GM12878 (cell line): ENCODE measurements at regions not wholly inside any gene's neighbourhood (a gene's known extent, or its start where the extent isn't known, plus 50 kb on each side); places are given as distances from the start of the nearest gene placed in this dataset.

Experiments
- ESRRA ChIP-seq: IDR thresholded peaks from 2 replicates; pipeline ENCODE4 v1.6.1; 2012; ENCODE audit warnings: mild to moderate bottlenecking, low read length, improper control_type of control experiment
- MEF2A ChIP-seq: IDR thresholded peaks from 2 replicates; pipeline ENCODE4 v1.6.1; 2011; ENCODE audit warnings: low read depth, mild to moderate bottlenecking, low read length, moderate library complexity; ENCODE audit not compliant: insufficient read depth
- MEF2B ChIP-seq: fragments of 450-650 bp; IDR thresholded peaks from 2 replicates; pipeline ENCODE4 v1.6.1; 2018; ENCODE audit warnings: mild to moderate bottlenecking, moderate library complexity; ENCODE audit not compliant: partially characterized antibody, poor library complexity, severe bottlenecking
- NBN ChIP-seq: fragments of 450-650 bp; IDR thresholded peaks from 2 replicates; pipeline ENCODE4 v1.6.1; 2016
- NFYB ChIP-seq: IDR thresholded peaks from 2 replicates; pipeline ENCODE4 v1.6.1; 2011; ENCODE audit warnings: low read depth, mild to moderate bottlenecking, low read length, improper control_type of control experiment, moderate library complexity; ENCODE audit not compliant: insufficient read depth
- NR2F1 ChIP-seq: fragments of 450-650 bp; conservative IDR thresholded peaks from 2 replicates; pipeline ENCODE4 v1.6.1; 2017; ENCODE audit warnings: mild to moderate bottlenecking
- POLR2AphosphoS5 ChIP-seq: IDR thresholded peaks from 2 replicates; pipeline ENCODE4 v1.6.1; 2011; ENCODE audit warnings: mild to moderate bottlenecking, low read length, inconsistent platforms
- SMAD1 ChIP-seq: fragments of 450-650 bp; IDR thresholded peaks from 2 replicates; pipeline ENCODE4 v1.6.1; 2018; ENCODE audit warnings: mild to moderate bottlenecking, low read depth; ENCODE audit not compliant: partially characterized antibody
- STAT3 ChIP-seq: IDR thresholded peaks from 2 replicates; pipeline ENCODE4 v1.6.1; 2011; ENCODE audit warnings: low read depth, low read length, improper control_type of control experiment
- YBX1 ChIP-seq: fragments of 450-650 bp; IDR thresholded peaks from 2 replicates; pipeline ENCODE4 v1.6.1; 2016; ENCODE audit warnings: antibody characterized with exemption
- YY1 ChIP-seq: IDR thresholded peaks from 2 replicates; pipeline ENCODE4 v1.6.1; 2011; ENCODE audit warnings: low read depth, mild to moderate bottlenecking, low read length
- ZBED1 ChIP-seq: IDR thresholded peaks from 2 replicates; pipeline ENCODE4 v1.6.1; 2016; ENCODE audit warnings: borderline replicate concordance
- ZNF622 ChIP-seq: fragments of 450-650 bp; IDR thresholded peaks from 2 replicates; pipeline ENCODE4 v1.6.1; 2017; ENCODE audit warnings: mild to moderate bottlenecking, inconsistent platforms
- ZSCAN29 ChIP-seq: fragments of 450-650 bp; IDR thresholded peaks from 2 replicates; pipeline ENCODE4 v1.6.1; 2017; ENCODE audit warnings: mild to moderate bottlenecking, moderate library complexity
- TF ChIP-seq, protein P1 (sequence below): fragments of 450-650 bp; IDR thresholded peaks from 2 replicates; pipeline ENCODE4 v1.6.1; 2017; ENCODE audit warnings: mild to moderate bottlenecking, moderate library complexity
- TF ChIP-seq, protein P2 (sequence below): fragments of 450-650 bp; conservative IDR thresholded peaks from 2 replicates; pipeline ENCODE4 v1.6.1; 2017; ENCODE audit warnings: mild to moderate bottlenecking, moderate library complexity
- TF ChIP-seq, protein P3 (sequence below), 3 experiments: IDR thresholded peaks in 2 of 3; conservative IDR thresholded peaks in 1 of 3; 2 replicates each; pipeline ENCODE4 v1.5.1; 2011; ENCODE audit warnings: low read depth in 3 of 3, low read length in 3 of 3, mild to moderate bottlenecking in 3 of 3, control low read depth in 2 of 3, moderate library complexity in 2 of 3, inconsistent platforms in 1 of 3, mixed read lengths in 1 of 3; ENCODE audit not compliant: control insufficient read depth in 2 of 3, insufficient read depth in 1 of 3; ENCODE audit errors: extremely low read depth in 1 of 3
- TF ChIP-seq, protein P4 (sequence below): fragments of 450-650 bp; formaldehyde crosslinking; IDR thresholded peaks from 2 replicates; pipeline ENCODE4 v1.4.0; 2022; ENCODE audit warnings: mild to moderate bottlenecking, moderate library complexity

DNA sequence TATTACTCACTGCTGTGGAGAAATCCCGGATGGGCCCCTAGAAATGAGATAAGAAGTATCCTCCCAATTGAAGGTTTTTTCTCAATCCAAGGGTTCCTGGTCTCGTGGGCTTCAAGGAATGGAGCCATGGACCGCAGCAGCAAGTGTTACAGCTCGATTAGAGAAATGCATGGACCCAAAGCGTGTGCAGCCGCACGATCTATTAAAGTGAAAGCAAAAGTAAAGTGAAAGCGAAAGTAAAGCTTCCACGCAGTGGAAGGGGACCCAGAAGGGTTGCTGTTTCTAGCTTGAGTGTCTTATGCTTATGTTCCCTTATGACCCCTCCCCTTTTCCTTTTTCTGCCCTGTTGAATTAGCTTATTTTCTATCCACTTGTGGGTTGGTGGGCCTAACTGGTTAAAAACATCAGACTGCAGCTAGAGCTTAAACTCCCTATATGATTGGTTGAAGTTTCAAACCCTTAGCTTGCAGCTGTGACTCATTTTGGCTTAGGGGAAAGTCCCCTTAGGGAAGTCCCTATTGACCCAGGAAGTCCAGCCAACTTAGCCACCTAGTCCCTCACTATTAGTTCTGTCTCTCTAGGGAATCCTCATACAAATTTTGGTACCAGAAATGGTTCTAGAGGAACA lies 1111.8 kb downstream of the TAF11L14 start (continued):
- TF ChIP-seq, protein P1, sequence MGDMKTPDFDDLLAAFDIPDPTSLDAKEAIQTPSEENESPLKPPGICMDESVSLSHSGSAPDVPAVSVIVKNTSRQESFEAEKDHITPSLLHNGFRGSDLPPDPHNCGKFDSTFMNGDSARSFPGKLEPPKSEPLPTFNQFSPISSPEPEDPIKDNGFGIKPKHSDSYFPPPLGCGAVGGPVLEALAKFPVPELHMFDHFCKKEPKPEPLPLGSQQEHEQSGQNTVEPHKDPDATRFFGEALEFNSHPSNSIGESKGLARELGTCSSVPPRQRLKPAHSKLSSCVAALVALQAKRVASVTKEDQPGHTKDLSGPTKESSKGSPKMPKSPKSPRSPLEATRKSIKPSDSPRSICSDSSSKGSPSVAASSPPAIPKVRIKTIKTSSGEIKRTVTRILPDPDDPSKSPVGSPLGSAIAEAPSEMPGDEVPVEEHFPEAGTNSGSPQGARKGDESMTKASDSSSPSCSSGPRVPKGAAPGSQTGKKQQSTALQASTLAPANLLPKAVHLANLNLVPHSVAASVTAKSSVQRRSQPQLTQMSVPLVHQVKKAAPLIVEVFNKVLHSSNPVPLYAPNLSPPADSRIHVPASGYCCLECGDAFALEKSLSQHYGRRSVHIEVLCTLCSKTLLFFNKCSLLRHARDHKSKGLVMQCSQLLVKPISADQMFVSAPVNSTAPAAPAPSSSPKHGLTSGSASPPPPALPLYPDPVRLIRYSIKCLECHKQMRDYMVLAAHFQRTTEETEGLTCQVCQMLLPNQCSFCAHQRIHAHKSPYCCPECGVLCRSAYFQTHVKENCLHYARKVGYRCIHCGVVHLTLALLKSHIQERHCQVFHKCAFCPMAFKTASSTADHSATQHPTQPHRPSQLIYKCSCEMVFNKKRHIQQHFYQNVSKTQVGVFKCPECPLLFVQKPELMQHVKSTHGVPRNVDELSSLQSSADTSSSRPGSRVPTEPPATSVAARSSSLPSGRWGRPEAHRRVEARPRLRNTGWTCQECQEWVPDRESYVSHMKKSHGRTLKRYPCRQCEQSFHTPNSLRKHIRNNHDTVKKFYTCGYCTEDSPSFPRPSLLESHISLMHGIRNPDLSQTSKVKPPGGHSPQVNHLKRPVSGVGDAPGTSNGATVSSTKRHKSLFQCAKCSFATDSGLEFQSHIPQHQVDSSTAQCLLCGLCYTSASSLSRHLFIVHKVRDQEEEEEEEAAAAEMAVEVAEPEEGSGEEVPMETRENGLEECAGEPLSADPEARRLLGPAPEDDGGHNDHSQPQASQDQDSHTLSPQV = no peak
- TF ChIP-seq POLR2AphosphoS5 (0 out of 2 replicates have a peak, but pooled peaks have one; percentile 47), MEF2A (no peak), MEF2B (peak; percentile 95), NFYB (peak; percentile 66), NR2F1 (no peak), ESRRA (no peak), STAT3 (peak; percentile 53; the same call in 1 of the 2 replicates), ZNF622 (no peak), NBN (peak; percentile 73; the same call in 1 of the 2 replicates), ZBED1 (0 out of 2 replicates have a peak, but pooled peaks have one; percentile 26), YY1 (no peak; the same call in none of the 2 replicates), ZSCAN29 (no peak), YBX1 (no peak), SMAD1 (no peak)
- TF ChIP-seq, protein P2, sequence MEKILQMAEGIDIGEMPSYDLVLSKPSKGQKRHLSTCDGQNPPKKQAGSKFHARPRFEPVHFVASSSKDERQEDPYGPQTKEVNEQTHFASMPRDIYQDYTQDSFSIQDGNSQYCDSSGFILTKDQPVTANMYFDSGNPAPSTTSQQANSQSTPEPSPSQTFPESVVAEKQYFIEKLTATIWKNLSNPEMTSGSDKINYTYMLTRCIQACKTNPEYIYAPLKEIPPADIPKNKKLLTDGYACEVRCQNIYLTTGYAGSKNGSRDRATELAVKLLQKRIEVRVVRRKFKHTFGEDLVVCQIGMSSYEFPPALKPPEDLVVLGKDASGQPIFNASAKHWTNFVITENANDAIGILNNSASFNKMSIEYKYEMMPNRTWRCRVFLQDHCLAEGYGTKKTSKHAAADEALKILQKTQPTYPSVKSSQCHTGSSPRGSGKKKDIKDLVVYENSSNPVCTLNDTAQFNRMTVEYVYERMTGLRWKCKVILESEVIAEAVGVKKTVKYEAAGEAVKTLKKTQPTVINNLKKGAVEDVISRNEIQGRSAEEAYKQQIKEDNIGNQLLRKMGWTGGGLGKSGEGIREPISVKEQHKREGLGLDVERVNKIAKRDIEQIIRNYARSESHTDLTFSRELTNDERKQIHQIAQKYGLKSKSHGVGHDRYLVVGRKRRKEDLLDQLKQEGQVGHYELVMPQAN = peak; percentile 68; the same call in 1 of the 2 replicates
- TF ChIP-seq, protein P3, sequence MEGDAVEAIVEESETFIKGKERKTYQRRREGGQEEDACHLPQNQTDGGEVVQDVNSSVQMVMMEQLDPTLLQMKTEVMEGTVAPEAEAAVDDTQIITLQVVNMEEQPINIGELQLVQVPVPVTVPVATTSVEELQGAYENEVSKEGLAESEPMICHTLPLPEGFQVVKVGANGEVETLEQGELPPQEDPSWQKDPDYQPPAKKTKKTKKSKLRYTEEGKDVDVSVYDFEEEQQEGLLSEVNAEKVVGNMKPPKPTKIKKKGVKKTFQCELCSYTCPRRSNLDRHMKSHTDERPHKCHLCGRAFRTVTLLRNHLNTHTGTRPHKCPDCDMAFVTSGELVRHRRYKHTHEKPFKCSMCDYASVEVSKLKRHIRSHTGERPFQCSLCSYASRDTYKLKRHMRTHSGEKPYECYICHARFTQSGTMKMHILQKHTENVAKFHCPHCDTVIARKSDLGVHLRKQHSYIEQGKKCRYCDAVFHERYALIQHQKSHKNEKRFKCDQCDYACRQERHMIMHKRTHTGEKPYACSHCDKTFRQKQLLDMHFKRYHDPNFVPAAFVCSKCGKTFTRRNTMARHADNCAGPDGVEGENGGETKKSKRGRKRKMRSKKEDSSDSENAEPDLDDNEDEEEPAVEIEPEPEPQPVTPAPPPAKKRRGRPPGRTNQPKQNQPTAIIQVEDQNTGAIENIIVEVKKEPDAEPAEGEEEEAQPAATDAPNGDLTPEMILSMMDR (IDR thresholded peaks at IDR 0.05 in 2 of 3, conservative IDR thresholded peaks at IDR 0.05 in 1 of 3; ENCODE audit: control insufficient read depth in 2 of 3, extremely low read depth in 1 of 3, insufficient read depth in 1 of 3, low read depth in 3 of 3, low read length in 3 of 3) = no peak
- TF ChIP-seq, protein P4, sequence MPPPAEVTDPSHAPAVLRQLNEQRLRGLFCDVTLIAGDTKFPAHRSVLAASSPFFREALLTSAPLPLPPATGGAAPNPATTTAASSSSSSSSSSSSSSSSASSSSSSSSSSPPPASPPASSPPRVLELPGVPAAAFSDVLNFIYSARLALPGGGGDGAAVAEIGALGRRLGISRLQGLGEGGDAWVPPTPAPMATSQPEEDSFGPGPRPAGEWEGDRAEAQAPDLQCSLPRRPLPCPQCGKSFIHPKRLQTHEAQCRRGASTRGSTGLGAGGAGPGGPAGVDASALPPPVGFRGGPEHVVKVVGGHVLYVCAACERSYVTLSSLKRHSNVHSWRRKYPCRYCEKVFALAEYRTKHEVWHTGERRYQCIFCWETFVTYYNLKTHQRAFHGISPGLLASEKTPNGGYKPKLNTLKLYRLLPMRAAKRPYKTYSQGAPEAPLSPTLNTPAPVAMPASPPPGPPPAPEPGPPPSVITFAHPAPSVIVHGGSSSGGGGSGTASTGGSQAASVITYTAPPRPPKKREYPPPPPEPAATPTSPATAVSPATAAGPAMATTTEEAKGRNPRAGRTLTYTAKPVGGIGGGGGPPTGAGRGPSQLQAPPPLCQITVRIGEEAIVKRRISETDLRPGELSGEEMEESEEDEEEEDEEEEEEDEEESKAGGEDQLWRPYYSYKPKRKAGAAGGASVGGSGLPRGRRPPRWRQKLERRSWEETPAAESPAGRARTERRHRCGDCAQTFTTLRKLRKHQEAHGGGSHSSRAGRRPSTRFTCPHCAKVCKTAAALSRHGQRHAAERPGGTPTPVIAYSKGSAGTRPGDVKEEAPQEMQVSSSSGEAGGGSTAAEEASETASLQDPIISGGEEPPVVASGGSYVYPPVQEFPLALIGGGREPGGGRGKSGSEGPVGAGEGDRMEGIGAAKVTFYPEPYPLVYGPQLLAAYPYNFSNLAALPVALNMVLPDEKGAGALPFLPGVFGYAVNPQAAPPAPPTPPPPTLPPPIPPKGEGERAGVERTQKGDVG (CRISPR knock-in tag) = no peak
